CD4-positive, alpha-beta T cell treated with Interleukin-4 for 1 hour (primary cell): ENCODE measurements at regions not wholly inside any gene's neighbourhood (a gene's known extent, or its start where the extent isn't known, plus 50 kb on each side); places are given as distances from the start of the nearest gene placed in this dataset.
A peak's percentile ranks its signal among the peaks of the same experiment; 100 is the strongest.
"Not testable (repeated sequence)": the region's sequence is repeated elsewhere in the genome, so short reads cannot be mapped to it uniquely, and the experiment has no call there.

ENCODE experiments used
- DNase-seq, 2 donors: peaks; one replicate each; pipeline ENCODE4 v3.0.0-alpha.2; 2020 to 2022

- peak; percentile 78 to 79 for DNase-seq
These were observed 132.3 kb upstream of the C11orf58 start for GRCh38 chr11:16605894-16606783.

- no peak for DNase-seq
These were observed 133.0 kb upstream of the C11orf58 start for GRCh38 chr11:16605389-16605893.

- DNase-seq = no peak
These were observed 133.6 kb upstream of the C11orf58 start for GRCh38 chr11:16604794-16605388.

- no peak for DNase-seq
These were observed 134.3 kb upstream of the C11orf58 start for GRCh38 chr11:16603890-16604793.

GRCh38 chr11:16603245-16603644, 135.2 kb upstream of the C11orf58 start:
- no peak for DNase-seq

GRCh38 chr11:16598906-16599305, 139.5 kb upstream of the C11orf58 start:
- no peak for DNase-seq

- no peak for DNase-seq
These were observed 140.4 kb upstream of the C11orf58 start for GRCh38 chr11:16598032-16598431.

GRCh38 chr11:16596231-16596630, 142.2 kb upstream of the C11orf58 start:
- DNase-seq = no peak

- DNase-seq = no peak
These were observed 147.3 kb upstream of the C11orf58 start for GRCh38 chr11:16591157-16591556.

- DNase-seq = no peak
These were observed 150.8 kb upstream of the C11orf58 start for GRCh38 chr11:16587670-16588069.

- DNase-seq = no peak
These were observed 153.9 kb upstream of the C11orf58 start for GRCh38 chr11:16584569-16584968.

GRCh38 chr11:16581078-16581477, 157.4 kb upstream of the C11orf58 start:
- DNase-seq = not testable (repeated sequence)

GRCh38 chr11:16577490-16577889, 161.0 kb upstream of the C11orf58 start:
- DNase-seq = no peak

GRCh38 chr11:16574889-16575288, 163.6 kb upstream of the C11orf58 start:
- not testable (repeated sequence) for DNase-seq

- DNase-seq = no peak
These were observed 165.5 kb upstream of the C11orf58 start for GRCh38 chr11:16572945-16573344.

GRCh38 chr11:16561150-16561549, 177.3 kb upstream of the C11orf58 start:
- no peak for DNase-seq

- DNase-seq = no peak
These were observed 180.0 kb upstream of the C11orf58 start for GRCh38 chr11:16558494-16558893.

GRCh38 chr11:16555956-16556355, 182.5 kb upstream of the C11orf58 start:
- DNase-seq = no peak

GRCh38 chr11:16554361-16554760, 184.1 kb upstream of the C11orf58 start:
- DNase-seq = no peak

- no peak for DNase-seq
These were observed 190.6 kb upstream of the C11orf58 start for GRCh38 chr11:16547879-16548278.

- no peak for DNase-seq
These were observed 187.3 kb upstream of the SOX6 start for GRCh38 chr11:16543642-16544041.

- no peak for DNase-seq
These were observed 186.0 kb upstream of the SOX6 start for GRCh38 chr11:16542353-16542752.

GRCh38 chr11:16536513-16536912, 180.2 kb upstream of the SOX6 start:
- no peak for DNase-seq
